KMS-11 (cell line): ENCODE measurements at regions not wholly inside any gene's neighbourhood (a gene's known extent, or its start where the extent isn't known, plus 50 kb on each side); places are given as distances from the start of the nearest gene placed in this dataset.

Source experiments
- H2AFZ ChIP-seq: fragments of 200-600 bp; sonication (generic); 2 replicates; pipeline ENCODE4 v1.6.1; 2016; ENCODE audit warnings: antibody characterized with exemption, mixed run types, low read depth
- H3K27ac ChIP-seq: fragments of 200-600 bp; sonication (generic); 2 replicates; pipeline ENCODE4 v1.6.1; 2016; ENCODE audit warnings: mild to moderate bottlenecking, mixed run types
- H3K27me3 ChIP-seq: fragments of 200-600 bp; sonication (generic); 2 replicates; pipeline ENCODE4 v1.6.1; 2017; ENCODE audit warnings: mild to moderate bottlenecking, low read depth, mixed run types, moderate library complexity; ENCODE audit not compliant: insufficient read depth
- H3K36me3 ChIP-seq: fragments of 200-600 bp; sonication (generic); 2 replicates; pipeline ENCODE4 v1.6.1; 2017; ENCODE audit warnings: mild to moderate bottlenecking, mixed run types; ENCODE audit not compliant: insufficient read depth
- H3K4me1 ChIP-seq: fragments of 200-600 bp; sonication (generic); 2 replicates; pipeline ENCODE4 v1.6.1; 2016; ENCODE audit warnings: mild to moderate bottlenecking, low read depth, mixed run types; ENCODE audit not compliant: poor library complexity, severe bottlenecking
- H3K4me2 ChIP-seq: fragments of 200-600 bp; sonication (generic); 2 replicates; pipeline ENCODE4 v1.7.0; 2016; ENCODE audit warnings: mild to moderate bottlenecking, mixed run types
- H3K4me3 ChIP-seq: fragments of 200-600 bp; sonication (generic); IDR thresholded peaks from 2 replicates; pipeline ENCODE4 v1.6.1; 2017; ENCODE audit warnings: low read depth, low read length, mixed read lengths; ENCODE audit not compliant: insufficient read depth
- H3K79me2 ChIP-seq: fragments of 200-600 bp; sonication (generic); 2 replicates; pipeline ENCODE4 v1.6.1; 2016; ENCODE audit warnings: low read depth, mixed run types; ENCODE audit not compliant: insufficient read depth
- H3K9ac ChIP-seq: fragments of 200-600 bp; sonication (generic); 2 replicates; pipeline ENCODE4 v1.6.1; 2016; ENCODE audit warnings: mild to moderate bottlenecking, mixed run types
- H4K20me1 ChIP-seq: fragments of 200-600 bp; sonication (generic); 2 replicates; pipeline ENCODE4 v1.6.1; 2016; ENCODE audit warnings: mild to moderate bottlenecking, mixed run types; ENCODE audit not compliant: insufficient read depth
- CTCF ChIP-seq: fragments of 200-600 bp; sonication (generic); conservative IDR thresholded peaks from 2 replicates; pipeline ENCODE4 v1.6.1; 2017; ENCODE audit warnings: low read depth, mild to moderate bottlenecking, antibody characterized with exemption, low read length, moderate library complexity, mixed read lengths

DNA sequence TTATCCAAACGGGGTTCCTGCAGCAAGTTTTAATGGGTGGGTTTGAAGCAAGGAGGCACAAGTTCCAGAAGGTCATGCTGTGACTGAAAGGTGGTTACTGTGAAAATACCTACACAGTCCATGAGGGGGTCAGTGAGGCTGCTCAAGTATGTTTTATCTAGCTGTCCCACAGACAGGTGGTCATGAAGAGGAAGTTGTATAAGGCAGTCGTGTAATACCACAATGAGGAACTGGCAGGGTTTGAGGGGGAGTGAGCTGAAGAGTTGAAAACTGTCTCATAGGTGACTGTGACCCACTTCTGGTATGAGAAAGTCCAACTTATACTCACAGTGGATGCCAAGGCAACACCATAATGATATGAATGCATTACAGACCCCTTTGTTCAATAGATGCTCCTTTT, 856.8 kb downstream of the OTOL1 start:
- no peak overlapping the region for H3K4me2 ChIP-seq
- no peak for TF ChIP-seq CTCF
- no peak overlapping the region for H2AFZ ChIP-seq

GRCh38 chr3:162354356-162354755, 857.7 kb downstream of the OTOL1 start:
- H3K4me3 ChIP-seq = no peak overlapping the region
- H3K36me3 ChIP-seq = no peaks in the 10 kb centered on the region
- H3K9ac ChIP-seq = no peak overlapping the region
- no peak overlapping the region for H3K4me2 ChIP-seq
- no peaks in the 10 kb centered on the region for H3K4me1 ChIP-seq
- no peaks in the 10 kb centered on the region for H3K27me3 ChIP-seq
- TF ChIP-seq CTCF = no peak
- H3K79me2 ChIP-seq = no peaks in the 10 kb centered on the region
- no peak overlapping the region for H2AFZ ChIP-seq
- H4K20me1 ChIP-seq = no peaks in the 10 kb centered on the region
- no peak overlapping the region for H3K27ac ChIP-seq

More for the DNA sequence above, 856.8 kb downstream of the OTOL1 start:
- H3K36me3 ChIP-seq = no peaks in the 10 kb centered on the region
- H3K27me3 ChIP-seq = no peaks in the 10 kb centered on the region
- H3K4me3 ChIP-seq = no peak overlapping the region
- H3K9ac ChIP-seq = no peak overlapping the region
- no peak overlapping the region for H3K27ac ChIP-seq
- no peaks in the 10 kb centered on the region for H3K79me2 ChIP-seq
- H4K20me1 ChIP-seq = no peaks in the 10 kb centered on the region
- no peaks in the 10 kb centered on the region for H3K4me1 ChIP-seq

DNA sequence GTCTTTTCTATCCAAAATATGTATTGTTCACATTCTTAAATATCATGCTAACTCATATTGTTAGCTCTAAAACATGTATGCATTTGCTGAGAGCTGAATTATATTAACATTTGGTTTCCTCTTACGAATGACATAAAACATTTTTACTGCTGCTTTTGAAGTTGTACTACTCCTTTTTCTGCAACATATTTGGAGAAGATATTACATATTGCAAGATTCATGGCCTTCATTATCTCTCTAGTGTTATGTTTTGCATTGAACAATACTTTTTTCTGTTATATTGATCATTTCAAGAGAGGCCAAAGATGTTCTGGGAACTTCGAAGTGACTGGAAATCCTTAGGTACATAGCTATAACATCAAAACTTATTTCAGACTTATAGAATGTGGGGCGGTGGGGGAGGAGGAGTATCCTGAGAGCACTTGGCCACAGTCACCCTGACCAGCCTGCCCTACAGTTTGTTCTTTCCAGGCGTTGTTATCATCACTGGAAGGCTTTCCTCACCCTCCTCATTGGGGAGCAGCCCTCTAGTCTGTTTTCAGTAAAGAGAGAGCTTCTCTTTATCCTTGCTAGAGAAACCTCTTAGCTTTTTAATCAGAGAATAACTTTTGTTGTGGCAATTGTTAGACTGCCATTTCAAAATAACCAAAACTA, 868.6 kb downstream of the OTOL1 start:
- H3K36me3 ChIP-seq = no peaks in the 10 kb centered on the region
- H3K4me2 ChIP-seq = no peak overlapping the region
- no peaks in the 10 kb centered on the region for H3K79me2 ChIP-seq
- no peak overlapping the region for H2AFZ ChIP-seq
- H4K20me1 ChIP-seq = no peaks in the 10 kb centered on the region
- H3K4me1 ChIP-seq = no peaks in the 10 kb centered on the region
- no peak overlapping the region for H3K9ac ChIP-seq
- no peak overlapping the region for H3K27ac ChIP-seq
- TF ChIP-seq CTCF = no peak
- no peaks in the 10 kb centered on the region for H3K27me3 ChIP-seq
- no peak overlapping the region for H3K4me3 ChIP-seq

DNA sequence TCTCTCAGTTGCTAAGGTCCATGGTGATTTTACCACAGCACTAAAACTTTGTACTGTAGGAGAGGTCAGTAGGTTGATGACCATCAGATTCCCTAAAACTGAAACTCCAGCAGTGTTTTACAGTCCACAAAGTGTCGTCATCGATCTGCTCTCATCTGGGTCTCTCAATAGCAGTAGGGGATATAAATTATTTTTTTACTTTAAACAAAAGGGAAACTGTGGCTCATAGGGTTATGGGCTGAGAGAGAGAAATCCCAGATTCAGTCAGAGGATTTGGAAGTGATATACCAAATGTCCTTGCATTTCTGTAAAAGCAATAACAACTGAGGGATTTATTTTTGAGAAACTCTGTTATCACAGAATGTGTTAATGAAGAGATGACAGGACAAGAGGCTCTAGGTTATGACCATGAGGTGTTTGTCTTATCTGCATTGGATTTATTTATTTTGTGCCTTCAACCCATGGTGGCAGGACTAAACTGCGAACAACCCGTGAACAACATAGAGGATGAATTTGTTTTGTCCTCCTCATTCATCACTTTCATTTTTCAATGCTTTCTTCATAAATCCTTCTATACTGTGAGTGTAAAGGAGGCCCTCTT, 869.7 kb downstream of the OTOL1 start:
- Histone ChIP-seq H3K9ac (no peak overlapping the region), H3K4me3 (no peak overlapping the region), H3K4me1 (no peaks in the 10 kb centered on the region), H3K36me3 (no peaks in the 10 kb centered on the region), H3K27ac (no peak overlapping the region), H3K27me3 (no peaks in the 10 kb centered on the region), H3K4me2 (no peak overlapping the region), H4K20me1 (no peaks in the 10 kb centered on the region), H2AFZ (no peak overlapping the region), H3K79me2 (no peaks in the 10 kb centered on the region)
- no peak for TF ChIP-seq CTCF
